Right kidney (tissue), 1 donor: ENCODE measurements at regions not wholly inside any gene's neighbourhood (a gene's known extent, or its start where the extent isn't known, plus 50 kb on each side); places are given as distances from the start of the nearest gene placed in this dataset.
A peak's percentile ranks its signal among the peaks of the same experiment; 100 is the strongest.
"Not testable (repeated sequence)": the region's sequence is repeated elsewhere in the genome, so short reads cannot be mapped to it uniquely, and the experiment has no call there.

ENCODE experiments used
- DNase-seq: peaks from one replicate; pipeline ENCODE4 v3.0.0-alpha.2; 2016

DNA sequence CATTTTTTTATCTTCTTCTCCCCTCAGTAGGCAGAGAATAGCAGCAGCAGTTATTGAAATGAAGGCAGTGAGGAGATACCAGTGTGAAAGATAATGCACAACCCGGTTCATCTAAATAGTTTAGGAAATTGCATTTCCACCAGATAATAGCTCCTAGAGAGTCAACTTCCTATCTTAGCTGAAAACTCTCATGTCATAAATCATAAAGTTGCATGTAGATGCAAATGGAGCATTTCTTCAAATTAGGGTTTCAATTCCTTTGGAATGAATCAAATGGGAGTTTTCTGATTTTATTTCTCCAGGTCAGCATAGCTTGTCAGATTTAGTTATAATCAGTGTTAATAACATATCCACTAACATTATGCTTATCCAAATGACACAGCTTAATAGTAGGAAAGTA is 335.3 kb downstream of the CNTNAP4 start:
- no peak for DNase-seq

- no peak for DNase-seq
These were observed 337.1 kb downstream of the CNTNAP4 start for GRCh38 chr16:76614269-76614668.

DNA sequence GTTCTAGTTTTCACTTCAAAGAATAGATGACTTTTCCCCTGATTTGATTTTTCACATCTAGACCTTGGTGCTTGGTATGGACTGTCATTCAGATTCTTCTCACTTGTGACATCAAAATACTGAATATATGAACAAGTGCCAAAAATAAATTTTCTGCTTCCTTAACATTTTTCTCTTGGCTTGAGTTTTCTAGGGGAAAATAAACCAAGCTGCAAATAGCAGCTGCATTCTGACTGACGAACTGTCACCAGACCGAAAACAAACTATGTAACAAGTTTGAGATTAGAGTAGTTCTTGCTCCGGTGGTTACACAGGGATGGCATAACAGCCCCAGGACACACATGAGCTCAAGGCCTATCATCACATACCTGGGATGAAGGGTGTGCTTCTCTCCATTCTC is 345.7 kb downstream of the CNTNAP4 start:
- no peak for DNase-seq

DNA sequence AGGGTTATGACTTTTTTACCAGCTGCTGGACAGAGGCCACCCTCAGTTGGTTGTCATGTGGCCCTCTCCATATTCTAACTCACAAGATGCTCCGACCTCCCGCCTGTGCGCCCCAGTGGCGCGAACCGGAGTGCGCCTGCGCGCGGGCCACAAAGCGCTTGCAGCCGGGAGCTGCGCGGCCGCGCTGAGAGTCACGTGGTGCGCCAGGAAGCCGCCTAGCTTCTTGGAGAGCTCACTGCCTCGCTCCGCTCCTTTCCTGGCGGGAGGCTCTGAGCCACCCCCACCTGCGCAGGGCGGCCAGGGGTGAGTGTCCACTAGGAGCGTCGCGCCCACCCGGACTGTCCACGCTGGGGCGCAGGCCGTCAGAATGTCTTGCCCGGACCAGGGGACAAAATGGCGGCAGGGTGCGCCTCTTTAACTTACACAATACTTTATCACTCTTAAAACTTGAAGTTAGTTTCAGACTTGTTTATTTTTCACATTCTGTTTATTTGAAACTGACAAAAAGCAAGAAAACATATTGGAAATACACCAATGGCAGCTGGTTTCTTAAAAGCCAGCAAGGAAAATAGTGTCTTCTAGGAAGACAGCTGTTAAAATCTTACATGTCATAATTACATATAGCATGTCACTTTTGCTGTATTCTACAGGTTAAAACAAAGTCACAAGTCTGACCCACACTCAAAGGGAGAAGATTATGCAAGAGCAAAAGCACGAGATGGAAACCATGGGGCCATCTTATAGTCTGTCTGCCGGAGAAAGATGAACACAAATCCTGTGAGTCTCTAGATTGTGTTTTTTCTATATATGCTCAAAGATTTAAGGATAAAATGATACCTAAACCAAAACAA is 357.9 kb downstream of the CNTNAP4 start:
- no peak for DNase-seq

DNA sequence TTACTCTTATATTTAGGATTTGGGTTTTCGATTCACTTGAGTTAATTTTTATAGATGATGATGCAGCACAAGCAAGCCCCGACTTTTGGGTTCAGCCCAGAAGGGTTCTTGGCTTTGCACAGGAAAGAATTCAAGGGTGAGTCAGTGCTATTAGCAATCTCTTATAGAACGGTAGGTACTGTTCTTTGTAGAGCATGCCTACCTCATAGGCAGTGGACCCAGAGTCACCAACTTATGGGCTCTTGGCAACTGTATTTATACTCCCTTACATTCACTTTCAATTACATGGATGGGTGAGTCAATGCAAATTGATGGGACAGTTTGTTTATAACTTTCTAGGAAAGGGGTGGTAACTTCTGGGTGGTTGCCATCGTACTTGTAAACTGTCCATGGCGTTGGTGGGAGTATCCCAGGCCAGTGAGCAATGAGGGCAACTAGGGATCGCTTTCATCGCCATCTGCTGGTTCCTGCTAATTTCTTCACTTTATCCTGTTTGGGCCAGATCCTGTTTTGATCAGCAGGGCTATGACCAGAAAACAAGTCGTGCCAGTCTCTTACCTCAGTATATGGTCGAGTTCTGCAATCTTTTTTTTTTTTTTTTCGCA is 362.6 kb downstream of the CNTNAP4 start:
- peak; percentile 2 for DNase-seq

DNA sequence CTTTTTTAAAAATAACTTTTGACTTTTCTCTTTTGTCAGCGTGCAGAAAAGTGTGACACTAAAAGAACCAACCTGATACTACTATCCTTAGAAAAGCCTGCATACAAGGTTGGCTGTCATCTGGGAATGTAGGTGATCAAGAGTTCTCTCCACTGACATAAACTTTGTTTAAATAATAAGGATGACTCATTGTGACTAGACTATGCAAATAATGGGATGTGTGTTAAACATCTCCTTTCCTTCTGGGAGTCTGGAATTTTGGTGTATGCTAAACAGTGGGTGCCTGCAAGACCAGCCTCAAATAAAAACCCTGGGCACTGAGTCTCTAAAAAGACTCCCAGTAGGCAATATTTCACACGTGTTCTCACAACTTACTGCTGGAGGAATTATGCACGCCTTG is 373.4 kb downstream of the CNTNAP4 start:
- no peak for DNase-seq

DNA sequence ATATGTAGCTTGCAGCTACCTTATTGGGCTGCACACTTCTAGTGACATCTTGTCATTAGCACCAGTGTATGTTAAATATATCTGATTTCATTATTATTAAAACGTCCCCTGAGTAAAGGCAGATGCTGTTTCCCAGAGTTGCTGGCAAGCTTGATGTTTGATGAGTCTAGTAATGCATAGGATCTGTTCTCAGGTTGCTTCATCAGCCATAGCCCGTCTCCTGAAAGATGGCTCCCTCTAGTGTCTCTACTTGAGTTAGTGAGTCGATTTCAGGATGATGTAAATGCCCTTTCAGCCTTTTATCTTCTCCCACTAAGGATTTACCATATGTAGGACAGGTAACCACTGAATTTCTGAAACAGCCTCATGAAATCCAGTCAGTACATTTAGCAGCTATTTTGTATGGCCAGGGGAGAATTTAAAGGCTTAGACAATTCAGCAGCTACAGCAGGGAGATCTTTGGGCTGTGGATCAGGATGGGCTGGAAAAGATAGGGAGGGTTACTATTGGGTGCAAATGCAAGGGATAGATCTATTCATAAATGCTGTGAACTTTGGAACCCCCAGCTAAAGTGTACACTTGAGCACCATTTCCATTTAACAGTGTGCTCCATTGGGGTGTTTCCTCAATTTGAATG is 376.3 kb downstream of the CNTNAP4 start:
- DNase-seq = peak; percentile 14

- no peak for DNase-seq
These were observed 377.1 kb downstream of the CNTNAP4 start for GRCh38 chr16:76654088-76654820.

GRCh38 chr16:76656994-76657393 is 379.8 kb downstream of the CNTNAP4 start:
- no peak for DNase-seq

DNA sequence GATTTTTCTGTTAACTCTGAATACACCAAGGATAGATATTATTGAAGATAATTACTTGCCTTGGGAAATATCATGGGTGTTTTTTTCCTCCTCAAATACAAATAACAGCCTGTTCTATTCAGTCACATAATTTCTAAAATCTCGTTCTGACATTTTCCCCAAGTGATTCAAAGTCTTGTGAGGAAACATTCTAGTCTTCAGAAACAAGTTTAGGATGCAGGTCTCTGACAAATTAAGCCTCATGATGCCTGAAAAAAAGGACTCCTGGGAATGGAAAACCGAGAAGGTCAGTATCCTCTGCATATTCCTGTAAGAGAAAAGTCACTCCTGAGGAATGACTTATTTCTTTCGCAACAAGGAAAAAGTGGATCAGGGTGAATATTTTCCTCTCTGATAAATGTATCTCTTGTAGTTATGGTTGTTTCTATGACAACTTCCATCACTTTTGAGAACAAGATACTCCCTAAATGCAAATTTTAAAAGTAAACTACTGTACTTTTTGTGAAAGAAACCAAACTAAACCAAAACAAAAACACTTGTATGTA is 384.6 kb downstream of the CNTNAP4 start:
- no peak for DNase-seq

DNA sequence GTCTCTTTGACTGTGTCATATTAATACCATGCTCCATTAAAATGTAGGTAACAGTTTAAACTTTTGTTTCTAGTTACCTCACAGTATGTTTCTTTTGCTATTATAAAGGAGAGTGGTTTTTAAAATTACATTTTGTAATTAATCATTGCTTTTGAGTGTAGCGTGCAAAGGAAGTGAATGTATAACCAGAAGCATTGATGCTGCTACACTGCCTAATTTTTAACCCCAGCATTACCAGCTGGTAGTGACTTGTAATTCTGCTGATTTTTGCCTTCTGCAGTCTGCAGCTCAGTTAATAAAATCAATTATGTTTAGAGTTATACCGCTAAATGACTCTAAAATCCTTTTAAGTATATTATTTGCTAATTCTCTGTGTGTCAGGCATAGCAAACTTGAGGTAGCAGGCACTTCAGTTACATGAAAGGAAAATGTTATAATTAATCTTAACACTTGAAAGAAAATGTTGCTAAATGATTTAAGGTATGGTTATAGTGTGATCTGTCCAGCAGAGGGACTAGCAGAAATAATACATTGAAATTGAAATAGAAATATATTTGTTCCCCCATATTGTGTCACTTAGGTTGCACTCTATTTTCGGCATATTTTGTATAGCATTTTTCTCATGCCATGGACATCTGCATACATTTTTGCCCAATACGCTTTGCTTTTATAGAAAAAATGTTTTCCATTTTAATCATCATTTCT is 388.5 kb downstream of the CNTNAP4 start:
- DNase-seq = no peak

- no peak for DNase-seq
These were observed 391.1 kb downstream of the CNTNAP4 start for GRCh38 chr16:76668207-76668725.

DNA sequence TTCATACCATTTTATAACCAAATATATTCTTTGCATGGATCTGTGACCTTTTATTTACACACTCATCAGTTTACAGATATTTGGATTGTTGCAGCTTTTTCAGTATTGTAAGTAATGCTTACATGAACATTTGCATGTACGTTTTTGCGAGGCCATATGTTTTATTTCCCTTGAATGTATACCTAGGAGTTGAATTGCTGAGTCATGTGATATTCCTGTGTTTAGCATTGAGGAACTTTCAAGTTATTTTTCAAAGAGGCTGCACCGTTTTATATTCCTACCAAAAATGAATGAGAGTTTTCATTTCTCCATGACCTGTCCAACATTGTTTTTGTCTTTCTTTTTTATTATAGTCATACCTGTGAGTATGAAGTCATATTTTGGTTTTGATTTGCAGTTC is 392.1 kb downstream of the CNTNAP4 start:
- no peak for DNase-seq

DNA sequence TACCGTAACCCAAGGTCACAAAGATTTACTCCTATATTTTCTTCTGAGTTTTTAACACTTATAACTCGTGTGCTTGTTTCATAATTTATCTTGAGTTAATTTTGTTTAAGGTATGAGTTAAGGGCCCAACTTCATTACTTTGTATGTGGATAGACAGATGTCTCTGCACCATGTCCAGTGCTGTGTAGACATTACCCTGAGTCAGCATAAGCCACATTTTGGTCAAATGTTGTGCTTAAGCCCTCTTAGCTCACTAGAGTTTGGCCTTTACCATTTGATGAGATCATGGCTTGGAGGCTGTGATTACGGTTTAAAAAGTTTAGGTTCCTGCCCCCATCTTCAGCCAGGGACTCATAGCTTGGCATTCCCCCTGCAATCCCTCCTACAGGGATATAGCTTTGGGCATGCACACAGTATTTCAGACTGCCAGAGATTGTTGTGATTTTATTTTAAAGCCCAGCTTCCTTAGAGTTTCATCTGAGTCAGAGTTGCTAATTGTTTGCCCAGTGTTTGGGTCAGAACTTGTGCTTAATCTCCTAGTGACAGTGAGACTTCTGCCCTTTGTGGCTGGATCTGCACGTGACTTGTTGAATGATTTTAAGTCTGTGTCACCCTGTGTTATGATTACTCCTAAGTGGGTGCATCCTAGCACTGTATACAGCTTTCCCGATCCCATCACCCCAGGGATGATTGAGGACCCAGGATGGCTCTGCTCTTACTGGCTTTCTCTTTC is 393.1 kb downstream of the CNTNAP4 start:
- DNase-seq = no peak

DNA sequence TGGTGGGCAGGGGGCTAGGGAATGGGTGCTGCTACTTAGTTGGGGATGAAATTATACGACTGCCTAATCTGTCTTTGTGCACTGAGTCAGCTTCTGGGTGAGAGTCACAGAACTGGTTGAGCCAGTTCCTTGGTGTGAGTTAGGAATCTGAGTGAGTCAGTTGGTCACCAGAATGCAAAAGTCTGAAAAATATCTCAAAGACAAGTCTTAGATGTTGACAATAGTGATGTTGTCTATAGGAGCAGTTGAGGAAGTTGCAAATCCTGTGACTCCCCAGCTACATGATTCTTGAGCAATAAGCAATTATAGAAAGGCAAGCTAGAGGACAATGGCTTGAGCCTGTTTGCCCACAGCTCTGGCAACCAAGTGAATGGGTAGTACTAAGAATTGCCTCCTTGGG is 399.2 kb downstream of the CNTNAP4 start:
- DNase-seq = no peak

DNA sequence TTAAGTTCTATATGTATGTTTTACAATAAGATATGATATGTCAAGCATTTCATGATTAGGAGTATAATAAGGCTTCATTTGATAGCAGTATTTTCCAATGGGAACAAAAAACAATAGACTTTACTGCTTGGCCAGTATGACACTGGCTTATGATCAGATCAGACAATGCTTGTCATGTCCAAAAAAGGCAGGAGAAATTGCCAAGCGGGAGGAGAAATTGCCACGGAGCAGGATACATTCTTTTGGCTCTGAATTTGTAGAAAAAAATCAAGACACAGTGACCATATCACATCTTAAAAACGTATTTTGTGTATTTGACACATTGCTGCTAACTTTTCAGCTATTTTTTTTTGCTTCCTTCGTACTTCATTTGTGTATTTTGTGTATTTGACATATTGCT is 404.1 kb downstream of the CNTNAP4 start:
- DNase-seq = no peak

- no peak for DNase-seq
These were observed 405.9 kb downstream of the CNTNAP4 start for GRCh38 chr16:76683051-76683450.

- no peak for DNase-seq
These were observed 419.7 kb downstream of the CNTNAP4 start for GRCh38 chr16:76696876-76697275.

DNA sequence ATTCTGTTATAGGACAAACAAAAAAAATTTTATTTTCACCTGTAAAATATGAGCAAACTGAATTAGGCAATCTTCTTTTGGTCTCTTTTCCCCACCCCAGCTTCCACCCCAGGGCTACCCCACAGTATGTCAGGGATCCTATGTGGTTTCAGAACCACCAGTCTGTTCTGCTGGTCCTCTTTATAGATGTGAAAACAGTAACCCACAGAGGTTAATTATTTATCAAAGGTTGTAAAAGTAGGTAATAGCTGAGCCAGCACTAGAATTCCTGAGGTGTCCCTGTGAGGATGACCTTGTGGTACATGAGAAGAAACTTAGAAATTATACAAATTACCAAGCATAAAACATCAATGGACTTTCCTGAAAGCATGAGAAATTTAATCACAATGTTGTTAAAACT is 428.7 kb downstream of the CNTNAP4 start:
- DNase-seq = no peak

DNA sequence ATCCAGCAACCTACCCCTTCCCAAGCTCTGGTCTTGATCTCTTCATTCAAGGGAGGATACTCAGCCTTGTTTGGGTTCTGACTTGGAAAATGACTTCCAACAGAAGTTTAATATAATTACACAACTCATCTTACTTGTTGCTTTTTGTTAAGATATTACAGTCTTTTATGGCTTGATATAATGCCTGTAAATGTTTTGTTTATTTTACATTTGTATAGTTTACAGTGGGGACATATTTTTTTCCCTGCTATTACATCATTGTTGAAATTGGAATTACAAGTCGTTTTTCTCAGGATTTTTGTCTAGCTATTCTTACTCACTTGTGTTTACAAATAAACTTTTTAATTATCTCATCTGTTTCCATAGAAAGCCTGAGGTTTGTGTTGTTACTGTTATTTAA is 436.0 kb downstream of the CNTNAP4 start:
- DNase-seq = no peak

GRCh38 chr16:76716251-76716650 is 439.1 kb downstream of the CNTNAP4 start:
- not testable (repeated sequence) for DNase-seq
